ENCODE measurements at regions not wholly inside any gene's neighbourhood (a gene's known extent, or its start where the extent isn't known, plus 50 kb on each side); places are given as distances from the start of the nearest gene placed in this dataset.

DNA sequence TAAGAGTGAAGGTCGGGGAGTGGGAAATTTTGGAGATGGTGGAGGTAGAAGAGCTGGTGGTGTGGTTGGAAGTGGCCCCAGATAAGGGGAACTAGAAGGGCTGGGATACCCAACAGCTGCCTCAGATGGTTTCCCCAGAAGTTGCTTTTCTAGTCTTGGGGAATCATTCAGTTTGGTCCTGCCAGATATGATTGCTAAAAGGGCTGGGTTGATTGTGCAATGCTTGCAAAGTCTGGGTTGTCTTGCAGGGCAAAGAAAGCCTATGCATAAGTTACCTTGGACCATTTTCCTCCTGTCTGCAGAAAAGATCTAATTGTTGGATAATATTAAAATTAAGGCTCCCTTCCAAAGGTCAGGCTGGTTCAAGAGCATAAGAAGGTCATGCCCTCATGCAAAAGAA, 213.8 kb upstream of the ZNF804B start:
- TF ChIP-seq, protein P1, sequence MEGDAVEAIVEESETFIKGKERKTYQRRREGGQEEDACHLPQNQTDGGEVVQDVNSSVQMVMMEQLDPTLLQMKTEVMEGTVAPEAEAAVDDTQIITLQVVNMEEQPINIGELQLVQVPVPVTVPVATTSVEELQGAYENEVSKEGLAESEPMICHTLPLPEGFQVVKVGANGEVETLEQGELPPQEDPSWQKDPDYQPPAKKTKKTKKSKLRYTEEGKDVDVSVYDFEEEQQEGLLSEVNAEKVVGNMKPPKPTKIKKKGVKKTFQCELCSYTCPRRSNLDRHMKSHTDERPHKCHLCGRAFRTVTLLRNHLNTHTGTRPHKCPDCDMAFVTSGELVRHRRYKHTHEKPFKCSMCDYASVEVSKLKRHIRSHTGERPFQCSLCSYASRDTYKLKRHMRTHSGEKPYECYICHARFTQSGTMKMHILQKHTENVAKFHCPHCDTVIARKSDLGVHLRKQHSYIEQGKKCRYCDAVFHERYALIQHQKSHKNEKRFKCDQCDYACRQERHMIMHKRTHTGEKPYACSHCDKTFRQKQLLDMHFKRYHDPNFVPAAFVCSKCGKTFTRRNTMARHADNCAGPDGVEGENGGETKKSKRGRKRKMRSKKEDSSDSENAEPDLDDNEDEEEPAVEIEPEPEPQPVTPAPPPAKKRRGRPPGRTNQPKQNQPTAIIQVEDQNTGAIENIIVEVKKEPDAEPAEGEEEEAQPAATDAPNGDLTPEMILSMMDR (conservative IDR thresholded peaks at IDR 0.05): no peak
- H3K9me3 Mint-ChIP-seq: peaks cover 28% of the 10 kb centered on the region in 2 experiments
- no peak overlapping the region for H3K27ac ChIP-seq (ENCODE audit: insufficient read length, low read depth, low read length)
- H4K91ac ChIP-seq (ENCODE audit: insufficient read length, low read depth, low read length): no peak overlapping the region
- H4K20me1 ChIP-seq (ENCODE audit: control insufficient read depth, insufficient read depth, insufficient read length): no peaks in the 10 kb centered on the region
- peaks cover 20% of the 10 kb centered on the region for H3K9me3 ChIP-seq (ENCODE audit: control insufficient read depth, low read depth, low read length)
- WGBS (ENCODE audit: extremely low coverage, insufficient read length, low lambda C conversion rate): 100% methylated on average over 1 of the region's 1 CpG
- H3K18ac ChIP-seq (ENCODE audit: insufficient read length, low read depth, low read length): no peak overlapping the region
- no peaks in the 10 kb centered on the region for H3K23me2 ChIP-seq (ENCODE audit: insufficient read length, low read depth, low read length, poor library complexity, severe bottlenecking)
- no peak overlapping the region for H3K9ac ChIP-seq (ENCODE audit: extremely low read depth, insufficient read length, low read length)
- H3K79me2 ChIP-seq (ENCODE audit: insufficient read depth, low read length): no peaks in the 10 kb centered on the region
- no peak overlapping the region for H3K4me3 Mint-ChIP-seq
- H3K4me1 Mint-ChIP-seq: no peaks in the 10 kb centered on the region
- no peak overlapping the region for H3K4me2 ChIP-seq (ENCODE audit: insufficient read depth, insufficient read length, low read length)
- no peak overlapping the region for H3K14ac ChIP-seq (ENCODE audit: insufficient read depth, low read length)
- H4K8ac ChIP-seq (replicated peaks; ENCODE audit: insufficient read length, low read depth, low read length): no peak overlapping the region
- peaks cover 12 to 29% (median 17%) of the 10 kb centered on the region in 3 experiments for H3K36me3 Mint-ChIP-seq (ENCODE audit: insufficient read depth in 1 of 3, low read depth in 3 of 3)
- H3K27me3 ChIP-seq (ENCODE audit: insufficient read depth, low read length): no peaks in the 10 kb centered on the region
- no peak for DNase-seq
- no peak overlapping the region for H2AFZ ChIP-seq (ENCODE audit: low read length)
- H2BK20ac ChIP-seq (ENCODE audit: low read depth, low read length, poor library complexity, severe bottlenecking): no peak overlapping the region
- no peak overlapping the region for H2BK5ac ChIP-seq (ENCODE audit: insufficient read length, low read length)
- H2BK12ac ChIP-seq (ENCODE audit: insufficient read length, low read depth, low read length): no peak overlapping the region
- no peak overlapping the region for H3K56ac ChIP-seq (ENCODE audit: insufficient read length, low read depth, low read length)
- no peak overlapping the region for H3K27ac Mint-ChIP-seq
- H2BK120ac ChIP-seq (ENCODE audit: low read depth, low read length, poor library complexity, severe bottlenecking): no peak overlapping the region
- H3K4ac ChIP-seq (ENCODE audit: low read depth, low read length): no peak overlapping the region
- H4K5ac ChIP-seq (ENCODE audit: insufficient read length, low read depth, low read length): no peak overlapping the region
- no peak overlapping the region for H2BK15ac ChIP-seq (ENCODE audit: low read depth, low read length)
- no peaks in the 10 kb centered on the region for H3K79me1 ChIP-seq (ENCODE audit: insufficient read depth, low read depth, low read length, poor library complexity, severe bottlenecking)
- no peak overlapping the region for H3T11ph ChIP-seq (ENCODE audit: low read length)
- no peak overlapping the region for H3K23ac ChIP-seq (ENCODE audit: insufficient read length, low read depth, low read length)
- H3K4me1 ChIP-seq (ENCODE audit: insufficient read depth, low read length): no peaks in the 10 kb centered on the region
- peaks cover 5% of the 10 kb centered on the region; the same call in 1 of the 2 replicates for H3K27me3 Mint-ChIP-seq (ENCODE audit: low read depth)
- H2AK5ac ChIP-seq (ENCODE audit: insufficient read length, low read length): no peak overlapping the region
